OCI-LY7 (cell line): ENCODE measurements at regions not wholly inside any gene's neighbourhood (a gene's known extent, or its start where the extent isn't known, plus 50 kb on each side); places are given as distances from the start of the nearest gene placed in this dataset.
A peak's percentile ranks its signal among the peaks of the same experiment; 100 is the strongest.

Experiments
- BruUV-seq: library from RNA; stranded (reverse); fragments of 400-500 nt; replicated peaks from 2 replicates; lab custom pipeline; 2021; lab: Mats Ljungman, UMichigan
- CTCF ChIA-PET: fragments of 300-600 bp; sonication (Branson Sonifier 250); formaldehyde crosslinking; loops from one replicate; lab custom pipeline; 2022; ENCODE audit warnings: antibody characterized with exemption; ENCODE audit not compliant: unreplicated experiment; lab: Charles Lee
- POLR2A ChIA-PET: fragments of 300-600 bp; sonication (Branson Sonifier 250); formaldehyde crosslinking; loops from one replicate; lab custom pipeline; 2022; ENCODE audit warnings: antibody characterized with exemption; lab: Charles Lee
- DNase-seq: peaks from one replicate; pipeline ENCODE4 v3.0.0-alpha.2; 2015; ENCODE audit warnings: low spot score
- H2AFZ ChIP-seq: fragments of 200-600 bp; sonication (generic), shearing (Covaris generic); 2 replicates; pipeline ENCODE4 v1.6.1; 2014; ENCODE audit warnings: mild to moderate bottlenecking, antibody characterized with exemption, low read length, moderate library complexity
- H3K27ac ChIP-seq: fragments of 200-600 bp; sonication (generic); 2 replicates; pipeline ENCODE4 v1.5.1; 2014; ENCODE audit warnings: mixed run types, low read depth, mild to moderate bottlenecking, moderate library complexity, low read length, inconsistent platforms; ENCODE audit not compliant: poor library complexity, severe bottlenecking
- H3K36me3 ChIP-seq: fragments of 200-600 bp; sonication (generic); 2 replicates; pipeline ENCODE4 v1.6.1; 2014; ENCODE audit warnings: mild to moderate bottlenecking, antibody characterized with exemption, low read length, moderate library complexity, mixed read lengths; ENCODE audit not compliant: insufficient read depth
- H3K4me1 ChIP-seq: fragments of 200-600 bp; sonication (generic); 2 replicates; pipeline ENCODE4 v1.5.1; 2014; ENCODE audit warnings: mild to moderate bottlenecking, low read length; ENCODE audit not compliant: insufficient read depth, poor library complexity, severe bottlenecking
- H3K4me2 ChIP-seq: fragments of 200-600 bp; sonication (generic); 2 replicates; pipeline ENCODE4 v1.6.1; 2014; ENCODE audit warnings: mild to moderate bottlenecking, low read length
- H3K4me3 ChIP-seq: fragments of 200-600 bp; sonication (generic); 2 replicates; pipeline ENCODE4 v1.5.1; 2014; ENCODE audit warnings: mild to moderate bottlenecking, low read depth, low read length; ENCODE audit not compliant: poor library complexity, severe bottlenecking
- H3K79me2 ChIP-seq: fragments of 200-600 bp; sonication (generic); 2 replicates; pipeline ENCODE4 v1.6.1; 2016; ENCODE audit warnings: low read depth, mild to moderate bottlenecking, low read length, moderate library complexity, mixed read lengths; ENCODE audit not compliant: insufficient read depth
- H3K9me2 ChIP-seq: fragments of 200-600 bp; sonication (generic); 2 replicates; pipeline ENCODE4 v1.6.1; 2016; ENCODE audit warnings: mild to moderate bottlenecking, low read length, mixed read lengths; ENCODE audit not compliant: insufficient read depth
- H3K9me3 ChIP-seq: fragments of 200-600 bp; sonication (generic); 2 replicates; pipeline ENCODE4 v1.6.1; 2014; ENCODE audit warnings: mild to moderate bottlenecking, mixed run types, low read length, mixed read lengths
- H4K20me1 ChIP-seq: fragments of 200-600 bp; sonication (generic); 2 replicates; pipeline ENCODE4 v1.6.1; 2014; ENCODE audit warnings: mild to moderate bottlenecking, antibody characterized with exemption, low read length, moderate library complexity, mixed read lengths; ENCODE audit not compliant: insufficient read depth
- CTCF ChIP-seq: fragments of 200-600 bp; sonication (generic); conservative IDR thresholded peaks from 2 replicates; pipeline ENCODE4 v1.5.1; 2014; ENCODE audit warnings: mild to moderate bottlenecking, antibody characterized with exemption, low read length, moderate library complexity, mixed read lengths
- EZH2phosphoT487 ChIP-seq: fragments of 200-600 bp; sonication (generic); IDR thresholded peaks from 2 replicates; pipeline ENCODE4 v1.6.1; 2018; ENCODE audit warnings: low read depth, borderline replicate concordance, mild to moderate bottlenecking, mixed run types, antibody characterized with exemption, low read length, moderate library complexity, mixed read lengths
- intact Hi-C: fragments of 100-400 bp; cut with micrococcal nuclease; formaldehyde crosslinking; loops from one replicate; pipeline ENCODE4 v1.10.0; 2022; ENCODE audit not compliant: unreplicated experiment

- no TSS peak for BruUV-seq
- Histone ChIP-seq H3K4me2 (no peak overlapping the region), H3K36me3 (no peaks in the 10 kb centered on the region), H3K4me3 (no peak overlapping the region), H3K9me2 (no peaks in the 10 kb centered on the region), H3K9me3 (no peaks in the 10 kb centered on the region), H2AFZ (peak overlapping the region; percentile 27; the same call in 1 of the 2 replicates), H3K79me2 (no peaks in the 10 kb centered on the region), H3K4me1 (no peaks in the 10 kb centered on the region), H4K20me1 (no peaks in the 10 kb centered on the region), H3K27ac (no peak overlapping the region)
- TF ChIP-seq CTCF (no peak), EZH2phosphoT487 (no peak)
- intact Hi-C loops = no loop called here
- POLR2A ChIA-PET = interaction anchor here (0.6 to 4.0 kb wide), 4 partner anchors 13 to 386 kb away, joined by 3 to 21 read pairs (median 4); no protein-coding TSS in a partner anchor
- no peak for DNase-seq
- CTCF ChIA-PET = no interaction called here
Observed at GRCh38 chr4:187118602-187119120, 395.0 kb upstream of the FAT1 start.

- ChIA-PET POLR2A (interaction anchor here (1.3 to 1.5 kb wide), 2 partner anchors 9 to 19 kb away, joined by 3 to 7 read pairs; no protein-coding TSS in a partner anchor), CTCF (no interaction called here)
- intact Hi-C loops = no loop called here
- Histone ChIP-seq H3K4me3 (no peak overlapping the region), H3K9me2 (no peaks in the 10 kb centered on the region), H3K4me1 (no peaks in the 10 kb centered on the region), H3K27ac (no peak overlapping the region), H4K20me1 (no peaks in the 10 kb centered on the region), H3K36me3 (no peaks in the 10 kb centered on the region), H3K9me3 (no peaks in the 10 kb centered on the region), H3K79me2 (no peaks in the 10 kb centered on the region), H2AFZ (no peak overlapping the region), H3K4me2 (no peak overlapping the region)
- DNase-seq = no peak
- BruUV-seq = no TSS peak
- TF ChIP-seq EZH2phosphoT487 (no peak), CTCF (no peak)
Observed at GRCh38 chr4:187124331-187124730, 400.7 kb upstream of the FAT1 start.

DNA sequence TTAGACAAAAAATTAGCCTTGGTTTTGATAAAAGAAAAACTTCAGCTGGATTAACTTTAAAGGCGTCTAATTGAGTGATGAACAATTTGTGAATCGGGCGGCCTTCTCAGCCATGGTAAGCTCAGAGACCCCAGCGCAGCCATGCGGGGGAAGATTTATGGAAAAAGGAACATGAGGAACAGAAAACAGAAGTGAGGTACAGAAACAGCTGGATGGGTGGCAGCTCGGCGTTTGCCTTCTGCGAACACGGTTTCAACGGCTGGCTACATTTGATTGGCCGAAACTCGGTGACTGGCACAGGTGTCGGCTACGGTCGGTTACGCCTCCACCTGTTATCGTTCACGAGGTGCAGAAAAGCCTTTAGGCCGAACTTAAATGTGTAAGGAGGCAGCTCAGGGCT, 401.4 kb upstream of the FAT1 start:
- ChIA-PET CTCF (no interaction called here), POLR2A (interaction anchor here (0.6 to 1.5 kb wide), 3 partner anchors 9 to 594 kb away, joined by 3 to 7 read pairs (median 4); no protein-coding TSS in a partner anchor)
- no peaks in the 10 kb centered on the region for H3K9me3 ChIP-seq
- no peaks in the 10 kb centered on the region for H4K20me1 ChIP-seq
- H3K79me2 ChIP-seq = no peaks in the 10 kb centered on the region
- no peak overlapping the region for H2AFZ ChIP-seq
- intact Hi-C loops = no loop called here
- no peak overlapping the region for H3K27ac ChIP-seq
- H3K9me2 ChIP-seq = no peaks in the 10 kb centered on the region
- H3K4me3 ChIP-seq = no peak overlapping the region
- BruUV-seq = no TSS peak
- H3K36me3 ChIP-seq = no peaks in the 10 kb centered on the region
- DNase-seq = no peak
- no peak for TF ChIP-seq EZH2phosphoT487
- TF ChIP-seq CTCF = no peak
- no peak overlapping the region for H3K4me2 ChIP-seq
- H3K4me1 ChIP-seq = no peaks in the 10 kb centered on the region
